ENCODE measurements at regions not wholly inside any gene's neighbourhood (a gene's known extent, or its start where the extent isn't known, plus 50 kb on each side); places are given as distances from the start of the nearest gene placed in this dataset.

DNA sequence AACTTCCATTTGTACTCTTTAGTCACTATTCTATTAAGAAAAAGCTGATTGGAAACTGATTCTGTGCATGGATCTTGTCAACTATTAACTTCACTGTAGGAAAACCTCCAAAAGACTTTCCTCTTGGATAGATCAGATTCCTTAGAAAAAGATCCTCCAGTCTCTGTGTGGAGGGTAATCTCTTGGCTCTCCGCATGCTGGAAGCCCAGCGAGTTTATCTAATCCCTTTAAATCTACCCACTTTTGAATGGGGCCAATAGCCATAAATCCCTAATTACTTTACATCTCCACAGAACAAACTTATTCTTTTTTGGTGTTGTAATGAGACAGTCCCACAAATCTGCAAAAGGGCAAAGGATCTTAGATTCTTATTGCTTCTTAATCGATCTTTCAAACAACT is 1206.4 kb upstream of the ADGRL4 start:
- TF ChIP-seq, protein P1, sequence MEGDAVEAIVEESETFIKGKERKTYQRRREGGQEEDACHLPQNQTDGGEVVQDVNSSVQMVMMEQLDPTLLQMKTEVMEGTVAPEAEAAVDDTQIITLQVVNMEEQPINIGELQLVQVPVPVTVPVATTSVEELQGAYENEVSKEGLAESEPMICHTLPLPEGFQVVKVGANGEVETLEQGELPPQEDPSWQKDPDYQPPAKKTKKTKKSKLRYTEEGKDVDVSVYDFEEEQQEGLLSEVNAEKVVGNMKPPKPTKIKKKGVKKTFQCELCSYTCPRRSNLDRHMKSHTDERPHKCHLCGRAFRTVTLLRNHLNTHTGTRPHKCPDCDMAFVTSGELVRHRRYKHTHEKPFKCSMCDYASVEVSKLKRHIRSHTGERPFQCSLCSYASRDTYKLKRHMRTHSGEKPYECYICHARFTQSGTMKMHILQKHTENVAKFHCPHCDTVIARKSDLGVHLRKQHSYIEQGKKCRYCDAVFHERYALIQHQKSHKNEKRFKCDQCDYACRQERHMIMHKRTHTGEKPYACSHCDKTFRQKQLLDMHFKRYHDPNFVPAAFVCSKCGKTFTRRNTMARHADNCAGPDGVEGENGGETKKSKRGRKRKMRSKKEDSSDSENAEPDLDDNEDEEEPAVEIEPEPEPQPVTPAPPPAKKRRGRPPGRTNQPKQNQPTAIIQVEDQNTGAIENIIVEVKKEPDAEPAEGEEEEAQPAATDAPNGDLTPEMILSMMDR (IDR thresholded peaks at IDR 0.05), result no peak
- TF ChIP-seq POLR2AphosphoS5 (IDR thresholded peaks at IDR 0.05) (no peak), POLR2A (IDR thresholded peaks at IDR 0.05) (no peak)

Data from prostate gland (tissue), 2 donors.